ENCODE measurements at regions not wholly inside any gene's neighbourhood (a gene's known extent, or its start where the extent isn't known, plus 50 kb on each side); places are given as distances from the start of the nearest gene placed in this dataset.
"Not testable (repeated sequence)": the region's sequence is repeated elsewhere in the genome, so short reads cannot be mapped to it uniquely, and the experiment has no call there.

DNA sequence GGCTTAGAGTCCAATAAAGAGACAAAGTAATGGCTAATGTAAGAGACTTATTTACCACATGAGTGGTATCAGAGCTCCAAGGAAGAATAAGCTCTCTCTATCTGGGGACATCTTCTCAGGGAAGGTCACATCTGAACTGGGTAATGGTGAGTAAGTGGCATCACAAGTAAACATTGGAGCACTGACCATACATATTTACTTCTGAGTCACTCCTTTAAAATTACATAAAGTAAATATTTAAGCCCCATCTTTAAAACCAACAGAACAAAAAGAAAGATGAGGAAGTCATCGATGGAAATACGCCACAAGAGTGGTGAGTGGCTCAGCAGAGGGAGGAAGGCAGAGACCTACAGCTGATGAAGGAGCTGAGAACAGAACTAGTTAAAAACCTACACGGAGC is 159.9 kb downstream of the DUSP6 start:
- DNase-seq (ENCODE audit: low read depth in 4 of 4, low spot score in 3 of 4): no peak

DNA sequence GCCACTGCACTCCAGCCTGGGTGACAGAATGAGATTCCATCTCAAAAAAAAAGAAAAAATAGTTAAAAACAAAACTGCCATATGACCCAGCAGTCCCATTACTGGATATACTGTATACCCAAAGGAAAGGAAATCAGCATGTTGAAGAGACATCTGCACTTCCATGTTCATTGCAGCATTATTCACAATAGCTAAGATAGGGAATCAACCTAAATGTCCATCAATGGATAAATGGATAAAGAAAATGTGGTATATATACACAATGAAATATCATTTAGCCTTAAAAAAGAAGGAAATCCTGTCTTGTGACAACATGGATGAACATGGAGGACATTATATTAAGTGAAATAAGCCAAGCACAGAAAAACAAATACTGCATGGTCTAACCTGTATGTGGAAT is 160.7 kb downstream of the DUSP6 start:
- DNase-seq (ENCODE audit: low read depth in 4 of 4, low spot score in 3 of 4): not testable (repeated sequence)

DNA sequence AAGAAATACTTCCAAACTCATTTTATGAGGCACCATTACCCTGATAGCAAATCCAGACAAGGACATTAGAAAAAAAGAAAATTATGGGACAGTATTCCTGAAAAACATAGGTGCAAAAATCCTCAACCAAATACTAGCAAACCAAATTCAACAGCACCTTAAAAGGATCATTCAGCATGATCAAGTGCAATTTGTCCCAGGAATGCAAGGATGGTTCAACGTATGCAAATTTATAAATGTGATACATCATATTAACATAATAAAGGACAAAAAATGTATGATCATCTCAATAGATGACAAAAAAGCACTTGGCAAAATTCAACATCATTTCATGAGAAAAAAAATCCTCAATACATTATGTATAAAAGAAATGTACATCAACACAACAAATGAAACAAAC is 162.9 kb downstream of the DUSP6 start:
- DNase-seq (ENCODE audit: low read depth in 4 of 4, low spot score in 3 of 4): no peak

DNA sequence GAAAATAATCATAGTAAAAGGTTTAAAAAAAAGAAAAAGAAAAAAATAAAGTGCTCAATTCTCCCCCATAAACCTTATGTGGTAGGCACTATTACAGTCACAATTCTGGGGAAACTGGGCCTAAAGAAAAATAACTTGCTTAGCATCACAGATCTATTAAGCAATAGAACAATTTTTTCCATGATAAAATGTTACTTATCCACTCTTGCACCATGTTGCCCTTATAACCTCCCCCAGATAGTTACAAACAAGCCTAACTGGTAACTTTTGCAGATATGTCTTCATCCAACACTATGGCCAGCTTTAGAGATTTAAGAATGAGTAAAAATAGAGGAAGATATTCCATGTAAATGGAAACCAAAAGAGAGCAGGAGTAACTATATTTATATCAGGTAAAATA is 164.8 kb downstream of the DUSP6 start:
- no peak for DNase-seq (ENCODE audit: low read depth in 4 of 4, low spot score in 3 of 4)

DNA sequence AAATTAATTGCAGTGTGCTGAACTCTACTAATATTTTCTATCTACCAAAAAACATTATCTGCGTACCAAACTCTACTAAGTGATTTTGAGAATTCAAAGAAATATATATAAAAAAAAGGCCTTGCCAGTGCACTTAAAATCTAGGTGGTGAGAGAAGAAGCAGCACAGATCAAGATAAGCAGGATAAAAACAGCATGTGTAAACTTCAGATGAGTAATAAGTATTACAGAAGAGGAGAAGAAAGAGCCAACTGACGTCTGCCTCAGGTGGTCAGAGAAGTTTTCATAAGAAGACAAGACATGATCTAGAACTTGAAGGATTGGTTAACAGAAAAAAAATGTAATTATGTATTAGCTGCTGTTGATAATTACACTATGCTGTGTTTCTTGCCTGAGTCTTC is 166.4 kb downstream of the DUSP6 start:
- DNase-seq (ENCODE audit: low read depth in 4 of 4, low spot score in 3 of 4): no peak

DNA sequence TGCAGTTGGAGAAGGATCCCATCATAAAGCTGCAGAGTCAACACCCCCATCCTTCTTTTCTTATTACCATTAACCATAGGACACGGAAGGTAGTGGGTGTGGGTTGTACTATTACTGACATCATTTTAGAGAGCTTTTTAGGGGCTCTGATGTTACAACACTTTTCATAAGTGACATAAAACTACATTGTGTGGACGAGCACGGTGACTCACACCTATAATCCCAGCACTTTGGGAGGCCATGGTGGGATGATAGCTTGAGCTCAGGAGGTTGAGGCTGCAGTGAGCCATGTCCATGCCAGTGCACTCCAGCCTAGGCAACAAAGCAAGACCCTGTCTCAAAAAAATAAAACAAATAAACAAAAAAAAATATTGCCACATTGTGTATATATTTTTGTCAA is 167.1 kb downstream of the DUSP6 start:
- DNase-seq (ENCODE audit: low read depth in 4 of 4, low spot score in 3 of 4): no peak

DNA sequence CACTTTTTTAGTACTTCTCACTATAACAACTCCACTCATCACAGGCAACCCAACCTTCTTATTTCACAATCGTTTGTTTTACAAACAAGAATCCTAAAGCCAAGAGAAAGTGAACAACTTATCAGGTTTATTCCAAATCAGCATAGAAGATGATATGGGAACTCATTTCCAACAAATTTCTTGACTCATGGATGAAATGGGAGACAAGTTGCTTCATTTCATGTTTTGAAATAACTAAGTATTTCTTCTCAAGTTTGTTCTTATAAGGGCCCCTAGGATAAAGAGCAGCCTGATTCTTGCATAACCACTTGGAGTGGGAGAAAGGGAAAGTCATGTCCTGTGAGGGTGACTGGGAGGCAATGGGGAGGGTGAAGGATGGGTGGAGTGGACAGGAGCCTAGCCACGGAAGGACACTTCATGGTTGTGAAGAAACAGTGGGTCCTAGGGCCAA is 168.3 kb downstream of the DUSP6 start:
- DNase-seq (ENCODE audit: low read depth in 4 of 4, low spot score in 3 of 4): no peak

DNA sequence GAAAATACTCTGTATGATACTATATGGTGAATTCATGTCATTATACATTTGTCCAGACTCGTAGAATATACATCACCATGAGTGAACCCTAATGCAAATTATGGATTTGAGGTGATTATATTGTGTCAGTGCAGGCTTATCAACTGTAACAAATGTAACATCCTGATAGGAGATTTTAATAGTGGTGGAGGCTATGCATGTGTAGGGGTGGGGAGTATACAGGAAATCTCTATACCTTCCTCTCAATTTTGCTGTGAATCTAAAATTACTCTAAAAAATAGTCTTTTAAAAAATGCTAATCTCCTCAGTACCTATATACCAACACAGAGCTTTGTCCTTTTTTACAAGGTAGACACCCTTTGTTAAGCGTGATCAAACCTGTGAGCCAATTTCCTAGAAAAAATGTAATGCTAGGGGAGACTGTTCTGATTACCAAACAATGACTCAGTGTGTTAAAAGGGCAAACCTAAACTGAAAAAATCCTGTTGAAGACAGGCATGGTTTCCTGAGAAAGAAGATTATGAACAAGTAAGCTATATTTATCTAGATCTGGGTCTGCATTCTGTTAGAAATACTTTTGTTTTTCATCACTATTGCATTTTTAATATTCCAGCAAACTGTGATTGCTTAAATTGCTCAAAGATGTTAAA is 170.9 kb downstream of the DUSP6 start:
- DNase-seq (ENCODE audit: low read depth in 4 of 4, low spot score in 3 of 4): no peak

DNA sequence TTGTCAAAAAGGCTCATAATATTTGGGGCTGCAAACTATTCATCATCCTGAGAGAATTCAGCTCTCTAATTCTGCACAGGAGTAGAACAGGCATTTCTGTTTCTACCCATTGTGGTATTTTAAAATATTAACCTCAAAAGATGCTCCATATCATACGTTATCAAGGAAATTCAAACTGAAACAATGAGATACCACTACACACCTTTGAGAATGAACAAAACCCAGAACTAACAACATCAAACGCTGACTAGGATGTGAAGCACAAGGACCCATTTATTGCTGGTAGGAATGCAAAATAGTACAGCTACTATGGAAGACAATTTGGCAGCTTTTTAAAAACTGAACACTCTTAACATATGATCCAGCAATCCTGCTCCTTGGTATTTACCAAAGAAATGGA is 171.8 kb downstream of the DUSP6 start:
- DNase-seq (ENCODE audit: low read depth in 4 of 4, low spot score in 3 of 4): no peak

DNA sequence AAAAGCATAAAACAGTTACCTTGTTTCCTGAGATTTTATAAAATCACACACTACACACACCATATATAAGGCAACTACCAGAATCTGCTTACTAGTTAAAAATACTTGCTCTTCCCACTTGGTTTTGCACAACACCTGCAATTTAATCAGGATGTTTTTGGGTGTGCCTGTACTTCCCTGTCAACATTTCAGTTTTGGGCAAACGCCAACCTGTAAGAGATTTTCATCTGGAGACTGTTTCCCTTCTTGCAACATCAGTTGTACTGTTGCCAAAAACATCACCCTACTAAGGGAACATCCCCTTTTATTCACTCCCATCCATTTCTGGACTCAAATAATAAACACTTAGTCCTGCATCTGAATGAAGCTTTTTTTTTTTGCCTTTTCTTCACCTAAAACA is 172.3 kb downstream of the DUSP6 start:
- peak in 1 of 4 donors; percentile 8 for DNase-seq (ENCODE audit: low read depth in 4 of 4, low spot score in 3 of 4)

DNA sequence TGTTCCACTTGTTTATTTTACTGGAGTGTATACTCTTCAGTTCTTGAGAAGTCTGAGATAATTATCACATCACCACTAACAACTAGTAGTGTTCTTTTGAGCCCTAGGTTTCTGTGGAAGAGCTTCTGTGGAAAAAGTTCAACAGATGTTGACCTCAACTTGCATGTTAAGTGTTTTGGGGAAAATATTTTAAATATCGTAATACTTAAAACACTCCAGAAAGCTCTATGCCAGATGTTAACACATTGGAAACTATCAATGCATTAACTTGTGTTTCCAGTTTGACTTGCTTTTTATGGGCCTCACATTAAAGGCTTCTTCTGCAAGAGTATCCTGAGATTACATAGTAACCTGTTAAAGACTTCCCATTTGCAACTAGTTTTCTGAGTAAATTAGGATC is 173.1 kb downstream of the DUSP6 start:
- no peak for DNase-seq (ENCODE audit: low read depth in 4 of 4, low spot score in 3 of 4)

DNA sequence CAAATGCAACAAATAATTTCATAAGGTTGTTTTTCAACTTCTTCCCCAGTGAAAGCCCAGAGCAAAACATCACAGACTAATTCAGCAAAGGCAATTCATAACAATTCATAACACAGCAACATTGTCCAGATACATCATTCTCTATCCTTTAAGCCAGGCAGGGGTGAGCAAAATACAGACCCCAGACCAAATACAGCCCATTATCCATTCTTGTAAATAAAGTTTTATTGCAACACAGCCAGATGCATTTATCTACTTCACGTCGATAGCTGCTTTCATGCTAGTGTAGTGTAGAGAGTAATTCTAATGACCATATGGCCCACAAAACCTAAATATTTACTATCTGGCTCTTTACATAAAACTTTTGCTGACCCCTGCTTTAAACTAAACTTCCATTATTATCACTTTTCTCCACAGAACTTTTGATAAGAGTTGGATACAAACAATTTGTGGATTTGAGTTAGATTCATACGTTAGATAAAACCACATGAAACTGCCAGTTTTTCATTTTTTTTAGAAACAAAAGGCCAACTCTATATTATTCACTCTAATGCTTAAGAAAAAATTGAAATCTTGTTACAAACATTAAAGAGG is 174.4 kb downstream of the DUSP6 start:
- no peak for DNase-seq (ENCODE audit: low read depth in 4 of 4, low spot score in 3 of 4)

DNA sequence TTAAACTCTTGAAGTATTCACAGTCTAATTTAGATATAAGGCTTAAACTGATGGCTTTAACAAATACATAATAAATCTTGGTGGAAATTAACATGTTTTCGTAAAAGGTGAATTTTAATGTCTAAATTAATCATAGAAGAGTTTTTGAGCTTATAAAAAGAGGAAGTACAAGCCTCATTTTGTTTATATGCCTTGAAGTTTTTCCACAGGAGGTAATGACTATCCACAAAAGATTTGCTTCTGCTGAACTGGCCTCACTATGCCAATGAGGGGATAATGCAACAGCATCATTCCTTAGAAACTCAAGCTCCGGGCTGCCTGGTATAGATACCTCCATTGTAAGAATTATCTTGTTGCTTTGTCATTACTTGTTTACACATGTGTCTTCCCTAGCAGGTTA is 175.6 kb downstream of the DUSP6 start:
- DNase-seq (ENCODE audit: low read depth in 4 of 4, low spot score in 3 of 4): no peak

DNA sequence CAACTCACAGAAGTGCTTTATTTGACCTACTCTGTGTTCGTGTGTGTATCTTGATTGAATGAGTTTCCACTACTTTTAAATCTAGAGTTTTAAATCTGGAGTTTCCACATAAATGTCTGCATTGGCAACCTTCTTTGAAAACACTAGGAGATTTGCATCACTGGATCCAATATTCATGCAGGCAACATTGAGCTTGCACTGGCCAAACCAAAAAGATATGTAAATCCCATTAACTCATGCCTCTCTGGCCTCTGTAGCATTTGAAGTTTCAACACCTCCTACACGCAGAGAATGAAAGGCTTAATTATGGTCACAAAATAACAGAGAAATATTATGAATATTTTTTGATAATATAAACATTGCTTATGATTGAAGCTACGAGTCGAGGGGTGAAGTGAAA is 178.6 kb downstream of the DUSP6 start:
- no peak for DNase-seq (ENCODE audit: low read depth in 4 of 4, low spot score in 3 of 4)

DNA sequence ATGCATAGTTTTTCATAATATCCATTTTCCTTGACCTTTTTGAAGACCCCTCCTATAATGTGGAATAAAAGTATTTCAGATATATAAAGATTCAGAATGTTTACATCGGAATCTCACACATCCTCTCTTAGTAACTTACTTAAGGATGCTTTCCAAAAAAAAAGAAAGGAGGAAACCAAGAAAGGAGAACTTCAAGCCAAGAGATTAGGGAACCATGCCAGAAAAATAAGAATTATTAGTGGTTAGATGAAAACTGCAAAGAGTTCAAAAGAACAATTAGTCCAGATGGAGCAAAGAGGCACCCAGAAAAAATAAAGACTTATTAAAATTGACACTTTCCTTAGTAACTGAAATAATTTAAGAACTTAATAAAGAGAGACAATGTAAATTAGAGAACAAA is 179.2 kb downstream of the DUSP6 start:
- no peak for DNase-seq (ENCODE audit: low read depth in 4 of 4, low spot score in 3 of 4)

DNA sequence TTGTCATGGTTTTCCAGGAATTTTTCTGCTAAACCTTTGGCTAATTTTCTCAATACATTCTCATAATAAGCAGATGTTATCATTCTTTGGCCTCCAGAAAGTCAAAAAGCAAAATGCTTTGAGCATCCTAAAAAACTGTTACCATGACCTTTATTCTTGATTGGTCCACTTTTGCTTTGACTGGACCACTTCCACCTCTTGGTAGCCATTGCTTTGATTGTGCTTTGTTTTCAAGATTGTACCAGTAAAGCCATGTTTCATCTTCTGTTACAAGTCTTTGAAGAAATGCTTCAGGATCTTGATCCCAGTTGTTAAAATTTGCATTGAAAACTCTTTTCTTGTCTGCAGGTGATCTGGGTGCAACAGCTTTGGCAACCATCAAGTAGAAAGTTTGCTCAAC is 180.1 kb downstream of the DUSP6 start:
- DNase-seq (ENCODE audit: low read depth in 4 of 4, low spot score in 3 of 4): no peak

DNA sequence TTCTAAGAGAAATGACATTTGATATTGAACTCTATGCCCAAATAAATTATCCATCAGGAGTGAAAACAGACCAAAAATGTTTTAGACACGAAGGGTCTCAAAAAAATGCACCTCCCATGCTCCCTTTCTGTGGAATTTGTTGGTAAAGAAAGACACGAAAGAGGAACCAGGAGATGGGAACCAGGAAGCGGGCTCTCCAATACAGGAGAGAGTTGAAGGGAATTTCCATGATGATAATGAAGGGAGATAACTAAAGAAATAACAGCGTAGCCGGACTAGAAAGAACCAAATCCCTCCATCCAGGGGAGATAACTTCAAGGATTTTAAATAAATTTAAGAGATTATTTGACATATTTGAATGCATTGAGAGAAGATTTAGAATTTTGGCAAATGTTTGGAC is 183.0 kb downstream of the DUSP6 start:
- DNase-seq (ENCODE audit: low read depth in 4 of 4, low spot score in 3 of 4): no peak

DNA sequence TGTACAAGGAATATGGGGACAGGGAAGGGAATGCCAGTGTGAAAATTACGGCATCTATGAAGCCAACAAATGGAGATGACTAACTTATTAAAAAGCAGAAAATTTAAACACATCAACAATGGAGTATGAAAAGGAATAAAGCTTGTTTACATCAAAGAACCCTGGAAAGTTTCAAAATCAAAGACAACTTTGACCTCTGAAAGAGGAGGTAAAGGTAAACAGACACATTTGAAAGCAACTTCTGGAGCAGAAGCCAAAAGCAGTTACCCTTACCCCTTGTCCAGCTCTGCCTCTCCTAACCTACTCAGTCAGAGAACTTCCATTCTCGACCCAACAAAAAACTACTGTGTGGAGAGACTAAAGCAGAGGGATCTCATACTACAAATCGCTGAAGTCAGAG is 184.3 kb downstream of the DUSP6 start:
- DNase-seq (ENCODE audit: low read depth in 4 of 4, low spot score in 3 of 4): no peak

DNA sequence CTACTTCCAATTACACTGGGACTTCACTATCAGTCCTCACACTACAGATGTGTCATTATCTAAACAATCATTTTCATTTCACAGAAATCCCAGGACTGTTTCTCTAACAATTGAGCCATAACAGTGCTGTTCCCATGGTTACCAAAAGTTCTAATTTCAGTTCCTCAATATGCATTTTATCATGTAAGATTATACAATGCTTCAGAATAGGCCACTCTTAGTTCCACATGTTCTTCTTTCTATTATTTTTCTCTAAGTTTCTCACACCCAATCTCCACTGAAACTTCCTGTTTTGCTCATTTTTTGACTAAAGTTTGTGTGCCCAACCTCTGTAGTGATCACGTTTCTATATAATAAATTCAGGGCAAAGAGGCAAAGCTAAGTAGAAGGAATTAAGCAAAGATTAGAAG is 185.8 kb downstream of the DUSP6 start:
- no peak for DNase-seq (ENCODE audit: low read depth in 4 of 4, low spot score in 3 of 4)

DNA sequence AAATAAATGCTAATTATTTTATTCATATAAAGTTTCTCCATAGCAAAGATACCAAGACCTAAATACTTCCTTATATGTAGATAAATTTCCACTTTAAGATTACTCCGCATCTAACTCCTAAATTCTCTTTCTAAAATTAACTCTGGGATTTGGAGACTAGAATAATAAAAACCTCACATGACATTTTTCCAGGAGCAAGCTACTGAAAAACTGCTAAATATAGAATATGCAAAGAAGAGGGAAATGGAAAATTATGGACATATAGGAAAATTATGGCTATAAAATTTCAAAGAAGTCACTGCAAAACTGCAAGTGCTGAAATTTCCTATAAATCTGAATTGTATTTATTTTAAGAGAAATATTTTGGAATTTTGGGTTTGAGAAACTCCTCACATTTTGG is 186.2 kb downstream of the DUSP6 start:
- no peak for DNase-seq (ENCODE audit: low read depth in 4 of 4, low spot score in 3 of 4)

DNA sequence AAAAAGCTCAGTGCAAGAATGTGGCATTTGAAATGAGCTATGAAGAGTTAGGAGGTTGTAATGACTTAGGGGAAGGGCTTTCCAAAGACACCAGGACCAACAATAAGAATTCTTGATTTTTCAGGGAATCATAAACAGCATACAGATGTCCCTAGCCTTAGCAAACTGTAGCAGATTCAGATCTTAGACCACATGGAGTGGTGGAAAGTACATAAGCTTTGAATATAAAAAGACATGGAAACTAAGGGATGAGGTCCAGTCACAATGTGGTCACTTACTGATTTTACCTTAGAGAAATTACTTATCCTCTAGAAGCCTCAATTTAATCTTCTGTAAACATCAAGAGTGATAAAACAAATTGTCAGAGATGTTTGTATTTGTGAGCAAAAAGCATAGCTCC is 186.6 kb downstream of the DUSP6 start:
- no peak for DNase-seq (ENCODE audit: low read depth in 4 of 4, low spot score in 3 of 4)

DNA sequence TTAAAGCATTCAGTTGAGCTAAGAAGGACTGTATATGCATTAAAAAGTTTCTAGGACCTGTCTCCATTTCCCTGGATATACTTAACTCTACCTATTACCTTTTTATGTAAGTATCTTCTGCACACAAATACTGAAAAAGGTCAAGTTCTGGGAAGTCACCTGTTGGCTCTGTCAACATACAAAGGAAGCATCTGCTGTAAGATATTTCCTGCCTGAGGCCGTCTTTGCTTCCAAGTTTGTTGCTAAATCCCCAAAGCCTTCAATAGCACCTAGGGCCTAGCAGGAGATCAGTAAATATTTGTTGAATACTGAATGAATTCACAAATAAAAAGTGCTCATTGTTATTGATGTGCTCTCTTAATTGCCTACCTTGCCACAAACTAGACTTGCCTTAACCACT is 188.4 kb downstream of the DUSP6 start:
- no peak for DNase-seq (ENCODE audit: low read depth in 4 of 4, low spot score in 3 of 4)
